ENCODE measurements at regions not wholly inside any gene's neighbourhood (a gene's known extent, or its start where the extent isn't known, plus 50 kb on each side); places are given as distances from the start of the nearest gene placed in this dataset.
A peak's percentile ranks its signal among the peaks of the same experiment; 100 is the strongest.
"Not testable (repeated sequence)": the region's sequence is repeated elsewhere in the genome, so short reads cannot be mapped to it uniquely, and the experiment has no call there.

GRCh38 chr16:5758281-5758680, 660.7 kb upstream of the EEF2KMT start:
- no peaks in the 10 kb centered on the region for H3K9me3 Mint-ChIP-seq
- no peak overlapping the region for H3K27ac Mint-ChIP-seq
- no peaks in the 10 kb centered on the region for H3K36me3 Mint-ChIP-seq
- DNase-seq (ENCODE audit: extremely low spot score, unreplicated experiment) = no peak
- H3K27me3 Mint-ChIP-seq = peaks cover 46% of the 10 kb centered on the region
- no peaks in the 10 kb centered on the region for H3K4me1 Mint-ChIP-seq (ENCODE audit: unreplicated experiment)
- TF ChIP-seq CTCF (conservative IDR thresholded peaks at IDR 0.05) = no peak
- H3K4me3 Mint-ChIP-seq = no peak overlapping the region

GRCh38 chr16:5756969-5757368, 659.4 kb upstream of the EEF2KMT start:
- H3K36me3 Mint-ChIP-seq = no peaks in the 10 kb centered on the region
- TF ChIP-seq CTCF (conservative IDR thresholded peaks at IDR 0.05) = peak; percentile 48
- H3K27me3 Mint-ChIP-seq = peaks cover 48% of the 10 kb centered on the region
- no peak overlapping the region for H3K4me3 Mint-ChIP-seq
- DNase-seq (ENCODE audit: extremely low spot score, unreplicated experiment) = no peak
- H3K4me1 Mint-ChIP-seq (ENCODE audit: unreplicated experiment) = no peaks in the 10 kb centered on the region
- no peak overlapping the region for H3K27ac Mint-ChIP-seq
- H3K9me3 Mint-ChIP-seq = no peaks in the 10 kb centered on the region

- H3K4me1 Mint-ChIP-seq (ENCODE audit: unreplicated experiment) = no peaks in the 10 kb centered on the region
- H3K27ac Mint-ChIP-seq = no peak overlapping the region
- no peaks in the 10 kb centered on the region for H3K9me3 Mint-ChIP-seq
- TF ChIP-seq CTCF (conservative IDR thresholded peaks at IDR 0.05) = no peak
- H3K36me3 Mint-ChIP-seq = no peaks in the 10 kb centered on the region
- no peak overlapping the region for H3K4me3 Mint-ChIP-seq
- peaks cover 50% of the 10 kb centered on the region for H3K27me3 Mint-ChIP-seq
- DNase-seq (ENCODE audit: extremely low spot score, unreplicated experiment) = no peak
Observed at GRCh38 chr16:5753381-5753780, 655.8 kb upstream of the EEF2KMT start.

- peaks cover 47% of the 10 kb centered on the region for H3K27me3 Mint-ChIP-seq
- TF ChIP-seq CTCF (conservative IDR thresholded peaks at IDR 0.05) = no peak
- H3K36me3 Mint-ChIP-seq = no peaks in the 10 kb centered on the region
- no peaks in the 10 kb centered on the region for H3K4me1 Mint-ChIP-seq (ENCODE audit: unreplicated experiment)
- no peak overlapping the region for H3K27ac Mint-ChIP-seq
- no peak overlapping the region for H3K4me3 Mint-ChIP-seq
- no peaks in the 10 kb centered on the region for H3K9me3 Mint-ChIP-seq
- DNase-seq (ENCODE audit: extremely low spot score, unreplicated experiment) = no peak
Observed at GRCh38 chr16:5751216-5751615, 653.6 kb upstream of the EEF2KMT start.

GRCh38 chr16:5750439-5750838, 652.8 kb upstream of the EEF2KMT start:
- peaks cover 44% of the 10 kb centered on the region for H3K27me3 Mint-ChIP-seq
- not testable (repeated sequence) for H3K36me3 Mint-ChIP-seq; H3K4me1 Mint-ChIP-seq (ENCODE audit: unreplicated experiment); DNase-seq (ENCODE audit: extremely low spot score, unreplicated experiment); H3K4me3 Mint-ChIP-seq; H3K9me3 Mint-ChIP-seq; H3K27ac Mint-ChIP-seq

GRCh38 chr16:5738586-5738985, 641.0 kb upstream of the EEF2KMT start:
- TF ChIP-seq CTCF (conservative IDR thresholded peaks at IDR 0.05) = no peak
- Mint-ChIP-seq H3K27me3 (peaks cover 17% of the 10 kb centered on the region), H3K4me3 (no peak overlapping the region), H3K36me3 (no peaks in the 10 kb centered on the region), H3K9me3 (no peaks in the 10 kb centered on the region), H3K4me1 (ENCODE audit: unreplicated experiment) (peaks cover 10% of the 10 kb centered on the region), H3K27ac (no peak overlapping the region)
- no peak for DNase-seq (ENCODE audit: extremely low spot score, unreplicated experiment)
